Vagina (tissue), 2 donors: ENCODE measurements at regions not wholly inside any gene's neighbourhood (a gene's known extent, or its start where the extent isn't known, plus 50 kb on each side); places are given as distances from the start of the nearest gene placed in this dataset.

Experiments
- DNase-seq, 2 donors: peaks; one replicate each; pipeline ENCODE4 v3.0.0-alpha.2; 2017; ENCODE audit errors: extremely low spot score in 2 of 2
- H3K27ac ChIP-seq: fragments of 200-600 bp; sonication (generic); one replicate; pipeline ENCODE4 v1.5.1; 2019
- H3K27me3 ChIP-seq: fragments of 200-600 bp; sonication (generic); one replicate; pipeline ENCODE4 v1.5.1; 2019
- H3K36me3 ChIP-seq, 2 donors: fragments of 200-600 bp; sonication (generic); one replicate each; pipeline ENCODE4 v1.5.1; 2017 to 2019
- H3K4me1 ChIP-seq: fragments of 200-600 bp; sonication (generic); one replicate; pipeline ENCODE4 v1.5.1; 2019
- H3K4me3 ChIP-seq, 2 donors: fragments of 200-600 bp; sonication (generic); 1 replicate in 1 of 2; 2 replicates in 1 of 2; pipeline ENCODE4 v1.5.1; 2016 to 2019
- H3K9me3 ChIP-seq: fragments of 200-600 bp; sonication (generic); one replicate; pipeline ENCODE4 v1.5.1; 2019
- POLR2A ChIP-seq, 2 donors: fragments of 450-650 bp; IDR thresholded peaks; one replicate each; pipeline ENCODE4 v1.6.1; 2017; ENCODE audit warnings: antibody characterized with exemption in 2 of 2, mild to moderate bottlenecking in 2 of 2, moderate library complexity in 2 of 2
- POLR2AphosphoS5 ChIP-seq, 2 donors: sonication (generic); formaldehyde crosslinking; IDR thresholded peaks; one replicate each; pipeline ENCODE4 v1.9.0; 2017; ENCODE audit warnings: antibody characterized with exemption in 2 of 2, mild to moderate bottlenecking in 2 of 2, low read depth in 1 of 2; ENCODE audit not compliant: insufficient read depth in 1 of 2
- intact Hi-C: fragments of 100-400 bp; cut with DNase I; formaldehyde crosslinking; loops from one replicate; pipeline ENCODE4 v1.15.1; 2023
- TF ChIP-seq, protein P1 (sequence below), 3 experiments: fragments of 450-650 bp in 2 of 3; fragments of 200-600 bp in 1 of 3; sonication (generic) in 1 of 3; IDR thresholded peaks; one replicate each; pipeline ENCODE4 v1.5.1; 2017 to 2019; ENCODE audit warnings: antibody characterized with exemption in 3 of 3, mild to moderate bottlenecking in 2 of 3, moderate library complexity in 2 of 3

DNA sequence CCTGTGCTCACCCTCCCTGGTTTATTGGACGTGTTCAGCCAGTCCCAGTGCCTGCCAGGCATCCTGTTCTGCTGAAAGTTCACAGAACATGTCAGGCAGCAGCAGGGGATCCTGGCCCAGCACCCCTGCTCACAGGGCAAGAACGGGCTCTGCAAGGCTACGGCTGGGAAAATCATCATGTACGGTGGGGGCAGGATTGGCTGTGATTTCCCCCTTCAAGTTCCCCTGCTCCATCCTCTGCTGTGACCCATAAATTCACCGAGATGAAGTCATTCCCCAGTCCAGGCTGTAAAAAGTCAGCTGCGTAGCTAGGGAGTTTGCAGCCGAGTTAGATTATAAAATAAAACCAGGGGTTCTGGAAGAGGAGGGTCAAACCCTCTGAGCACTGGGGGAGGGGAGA, 484.1 kb upstream of the ZMIZ1 start:
- H3K4me3 ChIP-seq, result no peak overlapping the region
- H3K36me3 ChIP-seq, result no peaks in the 10 kb centered on the region
- no peaks in the 10 kb centered on the region for H3K27me3 ChIP-seq
- no peaks in the 10 kb centered on the region for H3K9me3 ChIP-seq
- DNase-seq, result peak; percentile 87 to 91
- H3K27ac ChIP-seq, result peak overlapping the region; percentile 71
- intact Hi-C loops, result no loop called here
- TF ChIP-seq POLR2AphosphoS5 (IDR thresholded peaks at IDR 0.05; ENCODE audit: insufficient read depth in 1 of 2, low read depth in 1 of 2), result peak; percentile 31 to 60
- no peak for TF ChIP-seq POLR2A (IDR thresholded peaks at IDR 0.05)
- H3K4me1 ChIP-seq, result peaks cover 21% of the 10 kb centered on the region

DNA sequence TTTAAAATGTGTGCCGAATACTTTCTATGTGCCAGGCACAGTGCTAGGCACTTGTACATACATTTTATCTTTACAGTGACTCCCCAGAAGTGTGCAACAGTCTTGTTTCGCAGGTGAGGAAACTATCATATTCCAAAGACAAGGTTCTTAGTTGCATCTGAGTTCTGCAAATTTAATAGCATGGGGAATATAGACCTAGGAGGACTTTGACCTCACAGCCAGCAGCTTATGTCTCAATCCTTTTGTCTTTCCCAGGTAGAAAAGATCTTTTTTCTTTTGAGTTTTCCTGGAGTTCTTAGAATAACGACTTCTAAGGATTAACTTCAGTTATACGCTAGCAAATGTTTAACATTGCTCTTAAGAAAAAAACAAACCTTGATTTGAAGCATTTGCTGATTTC, 482.8 kb upstream of the ZMIZ1 start:
- no peak for DNase-seq
- Histone ChIP-seq H3K36me3 (no peaks in the 10 kb centered on the region), H3K4me3 (no peak overlapping the region), H3K27ac (peak overlapping the region; percentile 71), H3K9me3 (no peaks in the 10 kb centered on the region), H3K27me3 (no peaks in the 10 kb centered on the region), H3K4me1 (peaks cover 21% of the 10 kb centered on the region)
- intact Hi-C loops, result no loop called here
- TF ChIP-seq, protein P1, sequence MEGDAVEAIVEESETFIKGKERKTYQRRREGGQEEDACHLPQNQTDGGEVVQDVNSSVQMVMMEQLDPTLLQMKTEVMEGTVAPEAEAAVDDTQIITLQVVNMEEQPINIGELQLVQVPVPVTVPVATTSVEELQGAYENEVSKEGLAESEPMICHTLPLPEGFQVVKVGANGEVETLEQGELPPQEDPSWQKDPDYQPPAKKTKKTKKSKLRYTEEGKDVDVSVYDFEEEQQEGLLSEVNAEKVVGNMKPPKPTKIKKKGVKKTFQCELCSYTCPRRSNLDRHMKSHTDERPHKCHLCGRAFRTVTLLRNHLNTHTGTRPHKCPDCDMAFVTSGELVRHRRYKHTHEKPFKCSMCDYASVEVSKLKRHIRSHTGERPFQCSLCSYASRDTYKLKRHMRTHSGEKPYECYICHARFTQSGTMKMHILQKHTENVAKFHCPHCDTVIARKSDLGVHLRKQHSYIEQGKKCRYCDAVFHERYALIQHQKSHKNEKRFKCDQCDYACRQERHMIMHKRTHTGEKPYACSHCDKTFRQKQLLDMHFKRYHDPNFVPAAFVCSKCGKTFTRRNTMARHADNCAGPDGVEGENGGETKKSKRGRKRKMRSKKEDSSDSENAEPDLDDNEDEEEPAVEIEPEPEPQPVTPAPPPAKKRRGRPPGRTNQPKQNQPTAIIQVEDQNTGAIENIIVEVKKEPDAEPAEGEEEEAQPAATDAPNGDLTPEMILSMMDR (IDR thresholded peaks at IDR 0.05), result no peak
- TF ChIP-seq POLR2A (IDR thresholded peaks at IDR 0.05), result no peak
- no peak for TF ChIP-seq POLR2AphosphoS5 (IDR thresholded peaks at IDR 0.05; ENCODE audit: insufficient read depth in 1 of 2, low read depth in 1 of 2)

DNA sequence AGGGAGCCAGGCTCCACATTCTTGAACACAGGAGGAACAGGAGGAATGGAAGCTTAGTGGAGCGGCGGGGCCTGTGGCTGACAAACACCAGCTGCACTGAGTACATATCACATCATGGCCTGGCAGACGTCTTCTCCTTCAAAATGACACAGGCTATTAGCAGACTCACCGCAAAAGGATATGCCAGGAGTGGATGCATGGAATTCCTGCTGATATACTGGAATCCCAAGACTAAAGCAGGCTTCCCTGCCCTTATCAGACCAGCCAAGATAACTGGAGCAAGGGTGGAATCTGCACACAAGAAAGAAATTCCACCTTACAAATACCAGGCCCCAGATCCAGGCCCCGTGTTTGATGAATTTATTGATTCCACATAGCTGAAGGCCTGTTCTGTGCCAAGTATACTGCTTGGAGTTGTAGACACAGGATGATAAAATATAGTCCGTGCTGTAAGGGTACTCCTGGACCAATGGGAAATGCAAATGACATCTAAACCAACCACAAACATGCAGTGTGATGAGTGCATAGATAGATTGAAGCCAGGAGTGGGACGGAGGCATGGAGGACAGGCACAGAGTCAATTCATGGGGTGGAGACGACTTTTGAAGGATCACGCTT, 480.5 kb upstream of the ZMIZ1 start:
- intact Hi-C loops, result no loop called here
- Histone ChIP-seq H3K4me1 (peaks cover 21% of the 10 kb centered on the region), H3K4me3 (no peak overlapping the region), H3K36me3 (no peaks in the 10 kb centered on the region), H3K9me3 (no peaks in the 10 kb centered on the region), H3K27me3 (no peaks in the 10 kb centered on the region), H3K27ac (peak overlapping the region; percentile 4)
- peak; percentile 34 to 84 for DNase-seq
- TF ChIP-seq, protein P1 (IDR thresholded peaks at IDR 0.05), result no peak
- TF ChIP-seq POLR2AphosphoS5 (IDR thresholded peaks at IDR 0.05; ENCODE audit: insufficient read depth in 1 of 2, low read depth in 1 of 2) (no peak), POLR2A (IDR thresholded peaks at IDR 0.05) (no peak)

DNA sequence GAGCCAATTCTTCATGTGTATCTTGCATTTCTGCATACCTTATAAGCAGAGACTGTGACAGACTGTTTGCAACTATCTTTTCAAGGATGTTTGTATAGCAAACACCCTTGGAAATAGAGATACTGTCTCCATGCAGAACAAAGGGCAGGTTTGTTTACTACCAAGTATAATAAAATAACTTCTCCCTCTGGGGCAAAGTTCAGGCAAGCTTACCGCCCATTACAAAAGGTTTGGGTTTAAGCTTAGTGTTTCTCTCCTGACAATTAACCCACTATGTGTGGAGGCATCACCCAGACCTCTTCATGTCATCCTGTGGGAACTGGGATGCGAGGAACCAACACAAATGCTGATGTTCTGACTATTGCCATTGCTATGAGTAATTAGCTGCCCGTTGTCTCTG, 479.1 kb upstream of the ZMIZ1 start:
- Histone ChIP-seq H3K36me3 (no peaks in the 10 kb centered on the region), H3K4me1 (peaks cover 12% of the 10 kb centered on the region), H3K27me3 (no peaks in the 10 kb centered on the region), H3K9me3 (no peaks in the 10 kb centered on the region), H3K27ac (no peak overlapping the region), H3K4me3 (no peak overlapping the region)
- intact Hi-C loops, result no loop called here
- TF ChIP-seq POLR2AphosphoS5 (IDR thresholded peaks at IDR 0.05; ENCODE audit: insufficient read depth in 1 of 2, low read depth in 1 of 2) (no peak), POLR2A (IDR thresholded peaks at IDR 0.05) (no peak)
- TF ChIP-seq, protein P1 (IDR thresholded peaks at IDR 0.05), result no peak
- DNase-seq, result peak; percentile 7 to 37

DNA sequence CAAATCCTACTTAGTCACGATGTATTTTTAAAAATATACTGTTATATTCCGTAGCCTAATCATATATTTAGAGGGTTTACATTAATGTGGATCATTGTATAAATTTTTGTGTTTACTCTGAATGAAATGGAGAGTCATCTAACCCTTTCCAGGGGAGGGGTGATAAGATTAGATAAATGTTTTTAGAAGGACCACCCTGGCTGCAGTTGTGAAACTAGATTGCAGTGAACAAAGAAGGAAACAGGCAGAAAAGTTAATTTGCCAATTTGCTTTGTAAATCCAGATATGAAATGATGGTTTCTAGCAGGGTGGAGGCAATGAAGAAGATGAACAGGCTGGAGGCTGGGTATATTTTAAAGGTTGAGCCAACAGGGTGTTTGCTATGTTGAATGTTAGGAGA, 477.7 kb upstream of the ZMIZ1 start:
- DNase-seq, result peak in 1 of 2 donors; percentile 37
- Histone ChIP-seq H3K27me3 (no peaks in the 10 kb centered on the region), H3K4me1 (peaks cover 4% of the 10 kb centered on the region), H3K27ac (no peak overlapping the region), H3K9me3 (no peaks in the 10 kb centered on the region), H3K36me3 (no peaks in the 10 kb centered on the region), H3K4me3 (no peak overlapping the region)
- intact Hi-C loops, result no loop called here
- TF ChIP-seq, protein P1 (IDR thresholded peaks at IDR 0.05), result no peak
- no peak for TF ChIP-seq POLR2AphosphoS5 (IDR thresholded peaks at IDR 0.05; ENCODE audit: insufficient read depth in 1 of 2, low read depth in 1 of 2)
